HEK293T (cell line): ENCODE measurements at regions not wholly inside any gene's neighbourhood (a gene's known extent, or its start where the extent isn't known, plus 50 kb on each side); places are given as distances from the start of the nearest gene placed in this dataset.

Source experiments
- BHLHE40 ChIP-seq: fragments of 450-650 bp; IDR thresholded peaks from 2 replicates; pipeline ENCODE4 v1.6.1; 2016; ENCODE audit warnings: mild to moderate bottlenecking, moderate library complexity, borderline replicate concordance
- CTBP1 ChIP-seq: fragments of 450-650 bp; IDR thresholded peaks from 2 replicates; pipeline ENCODE4 v1.6.1; 2016; ENCODE audit warnings: borderline replicate concordance
- FOXA1 ChIP-seq: fragments of 450-650 bp; IDR thresholded peaks from 2 replicates; pipeline ENCODE4 v1.6.1; 2016; ENCODE audit warnings: mild to moderate bottlenecking
- FOXM1 ChIP-seq: fragments of 450-650 bp; IDR thresholded peaks from 2 replicates; pipeline ENCODE4 v1.6.1; 2017; ENCODE audit warnings: mild to moderate bottlenecking, borderline replicate concordance
- HDGF ChIP-seq: fragments of 450-650 bp; IDR thresholded peaks from 2 replicates; pipeline ENCODE4 v1.6.1; 2017; ENCODE audit warnings: antibody characterized with exemption, borderline replicate concordance
- L3MBTL2 ChIP-seq: fragments of 450-650 bp; conservative IDR thresholded peaks from 2 replicates; pipeline ENCODE4 v1.6.1; 2016; ENCODE audit warnings: mild to moderate bottlenecking
- LEF1 ChIP-seq: fragments of 450-650 bp; IDR thresholded peaks from 2 replicates; pipeline ENCODE4 v1.6.1; 2017; ENCODE audit warnings: mild to moderate bottlenecking, borderline replicate concordance
- NFRKB ChIP-seq: fragments of 450-650 bp; IDR thresholded peaks from 2 replicates; pipeline ENCODE4 v1.6.1; 2016; ENCODE audit warnings: mild to moderate bottlenecking, moderate library complexity
- SP1 ChIP-seq: fragments of 450-650 bp; IDR thresholded peaks from 2 replicates; pipeline ENCODE4 v1.6.1; 2017
- SUZ12 ChIP-seq: fragments of 450-650 bp; IDR thresholded peaks from 2 replicates; pipeline ENCODE4 v1.6.1; 2016; ENCODE audit warnings: mild to moderate bottlenecking
- TARDBP ChIP-seq: fragments of 450-650 bp; IDR thresholded peaks from 2 replicates; pipeline ENCODE4 v1.6.1; 2016
- ZNF384 ChIP-seq: fragments of 450-650 bp; IDR thresholded peaks from 2 replicates; pipeline ENCODE4 v1.6.1; 2016
- TF ChIP-seq, protein P1 (sequence below): fragments of 450-650 bp; IDR thresholded peaks from 2 replicates; pipeline ENCODE4 v1.6.1; 2016

GRCh38 chr19:5263615-5264014 is 77.0 kb downstream of the PTPRS start:
- TF ChIP-seq SP1 (no peak), LEF1 (no peak), ZNF384 (no peak), TARDBP (no peak), L3MBTL2 (no peak), BHLHE40 (no peak), CTBP1 (no peak), NFRKB (no peak), SUZ12 (no peak), FOXA1 (no peak), FOXM1 (no peak), HDGF (no peak)
- TF ChIP-seq, protein P1, sequence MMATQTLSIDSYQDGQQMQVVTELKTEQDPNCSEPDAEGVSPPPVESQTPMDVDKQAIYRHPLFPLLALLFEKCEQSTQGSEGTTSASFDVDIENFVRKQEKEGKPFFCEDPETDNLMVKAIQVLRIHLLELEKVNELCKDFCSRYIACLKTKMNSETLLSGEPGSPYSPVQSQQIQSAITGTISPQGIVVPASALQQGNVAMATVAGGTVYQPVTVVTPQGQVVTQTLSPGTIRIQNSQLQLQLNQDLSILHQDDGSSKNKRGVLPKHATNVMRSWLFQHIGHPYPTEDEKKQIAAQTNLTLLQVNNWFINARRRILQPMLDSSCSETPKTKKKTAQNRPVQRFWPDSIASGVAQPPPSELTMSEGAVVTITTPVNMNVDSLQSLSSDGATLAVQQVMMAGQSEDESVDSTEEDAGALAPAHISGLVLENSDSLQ = no peak
